ENCODE measurements at regions not wholly inside any gene's neighbourhood (a gene's known extent, or its start where the extent isn't known, plus 50 kb on each side); places are given as distances from the start of the nearest gene placed in this dataset.
A peak's percentile ranks its signal among the peaks of the same experiment; 100 is the strongest.

- no peak for TF ChIP-seq CTCF (IDR thresholded peaks at IDR 0.05; ENCODE audit: insufficient read depth, low read depth, low read length)
- DNase-seq (ENCODE audit: low read depth) = no peak
- Histone ChIP-seq H3K4me3 (ENCODE audit: low read depth, low read length) (no peak overlapping the region), H3K27me3 (ENCODE audit: control insufficient read depth, insufficient read depth, low read length) (no peaks in the 10 kb centered on the region), H3K36me3 (ENCODE audit: control insufficient read depth, insufficient read depth, low read length) (no peaks in the 10 kb centered on the region)
- POLR2A ChIA-PET = no interaction called here
- CTCF ChIA-PET = no interaction called here
Measured at GRCh38 chr5:129821477-129822131, 73.7 kb downstream of the MINAR2 start.

GRCh38 chr5:129830288-129830687 is 74.0 kb upstream of the CHSY3 start:
- ChIA-PET POLR2A (no interaction called here), CTCF (interaction anchor here (1.1 to 1.6 kb wide), 2 partner anchors 23 to 59 kb away, joined by 3 to 5 read pairs; no protein-coding TSS in a partner anchor)
- no peaks in the 10 kb centered on the region for H3K36me3 ChIP-seq (ENCODE audit: control insufficient read depth, insufficient read depth, low read length)
- no peak for DNase-seq (ENCODE audit: low read depth)
- no peak overlapping the region for H3K4me3 ChIP-seq (ENCODE audit: low read depth, low read length)
- no peak for TF ChIP-seq CTCF (IDR thresholded peaks at IDR 0.05; ENCODE audit: insufficient read depth, low read depth, low read length)
- H3K27me3 ChIP-seq (ENCODE audit: control insufficient read depth, insufficient read depth, low read length) = no peaks in the 10 kb centered on the region

DNA sequence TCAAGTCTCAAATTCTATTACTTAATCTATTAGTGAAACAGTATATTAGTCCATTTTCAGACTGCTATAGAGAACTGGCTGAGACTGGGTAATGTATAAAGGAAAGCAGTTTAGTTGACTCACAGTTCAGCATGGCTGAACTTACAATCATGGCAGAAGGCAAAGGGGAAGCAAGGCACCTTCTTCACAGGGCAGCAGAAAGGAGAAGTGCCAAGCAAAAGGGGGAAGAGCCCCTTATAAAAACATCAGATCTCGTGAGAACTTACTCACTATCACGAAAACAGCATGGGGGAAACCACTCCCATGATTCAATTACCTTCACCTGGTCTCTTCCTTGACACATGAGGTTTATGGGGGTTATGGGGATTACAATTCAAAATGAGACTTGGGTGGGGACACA is 67.9 kb upstream of the CHSY3 start:
- POLR2A ChIA-PET = no interaction called here
- H3K36me3 ChIP-seq (ENCODE audit: control insufficient read depth, insufficient read depth, low read length) = no peaks in the 10 kb centered on the region
- H3K27me3 ChIP-seq (ENCODE audit: control insufficient read depth, insufficient read depth, low read length) = no peaks in the 10 kb centered on the region
- no peak for DNase-seq (ENCODE audit: low read depth)
- H3K4me3 ChIP-seq (ENCODE audit: low read depth, low read length) = no peak overlapping the region
- CTCF ChIA-PET = no interaction called here
- TF ChIP-seq CTCF (IDR thresholded peaks at IDR 0.05; ENCODE audit: insufficient read depth, low read depth, low read length) = no peak

DNA sequence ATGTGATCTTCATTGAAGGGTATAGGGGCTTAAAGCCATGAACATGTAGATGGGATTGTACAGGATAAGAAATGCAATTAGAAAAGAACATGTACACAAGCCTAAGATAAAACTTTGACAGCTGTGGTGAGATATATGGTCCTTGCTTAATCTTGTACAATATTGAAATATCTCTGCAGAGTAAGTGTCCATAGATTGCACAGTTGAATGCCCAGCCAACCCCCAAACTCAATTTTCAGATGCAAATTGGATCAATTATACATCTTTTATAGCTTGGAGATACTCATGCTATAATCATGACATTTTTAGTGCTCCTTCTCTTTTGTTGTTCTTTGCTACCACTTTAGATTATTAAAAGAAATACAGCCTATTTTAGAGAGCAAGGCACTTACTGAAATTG is 59.5 kb upstream of the CHSY3 start:
- Histone ChIP-seq H3K4me3 (ENCODE audit: low read depth, low read length) (no peak overlapping the region), H3K27me3 (ENCODE audit: control insufficient read depth, insufficient read depth, low read length) (no peaks in the 10 kb centered on the region), H3K36me3 (ENCODE audit: control insufficient read depth, insufficient read depth, low read length) (no peaks in the 10 kb centered on the region)
- ChIA-PET CTCF (interaction anchor here (4.2 kb wide), 1 partner anchor 8 kb away, joined by 25 read pairs; no protein-coding TSS in a partner anchor), POLR2A (no interaction called here)
- no peak for TF ChIP-seq CTCF (IDR thresholded peaks at IDR 0.05; ENCODE audit: insufficient read depth, low read depth, low read length)
- no peak for DNase-seq (ENCODE audit: low read depth)

- Histone ChIP-seq H3K36me3 (ENCODE audit: control insufficient read depth, insufficient read depth, low read length) (no peaks in the 10 kb centered on the region), H3K27me3 (ENCODE audit: control insufficient read depth, insufficient read depth, low read length) (no peaks in the 10 kb centered on the region), H3K4me3 (ENCODE audit: low read depth, low read length) (no peak overlapping the region)
- ChIA-PET POLR2A (no interaction called here), CTCF (interaction anchor here (0.6 to 4.6 kb wide), 15 partner anchors 10 to 85 kb away, joined by 3 to 31 read pairs (median 3); no protein-coding TSS in a partner anchor)
- peak; percentile 5 for DNase-seq (ENCODE audit: low read depth)
- TF ChIP-seq CTCF (IDR thresholded peaks at IDR 0.05; ENCODE audit: insufficient read depth, low read depth, low read length) = peak; percentile 96
Measured at GRCh38 chr5:129852747-129853352, 51.4 kb upstream of the CHSY3 start.
